BLaER1 treated with 17β-estradiol and CSF1 and Interleukin-3, amounts not matched to agents 10 nM and 100 nM (cell line): ENCODE measurements at regions not wholly inside any gene's neighbourhood (a gene's known extent, or its start where the extent isn't known, plus 50 kb on each side); places are given as distances from the start of the nearest gene placed in this dataset.

Source experiments
- H3K27ac ChIP-seq, 11 experiments: shearing (Covaris generic); formaldehyde crosslinking; 2 replicates each; pipeline ENCODE4 v1.8.1; 2022
- H3K27me3 ChIP-seq, 11 experiments: shearing (Covaris generic); formaldehyde crosslinking; 2 replicates each; pipeline ENCODE4 v1.8.1; 2022
- H3K36me3 ChIP-seq, 11 experiments: shearing (Covaris generic); formaldehyde crosslinking; 2 replicates each; pipeline ENCODE4 v1.8.1; 2022
- H3K4me1 ChIP-seq, 10 experiments: shearing (Covaris generic); formaldehyde crosslinking; 2 replicates each; pipeline ENCODE4 v1.8.1; 2022
- H3K4me2 ChIP-seq, 11 experiments: shearing (Covaris generic); formaldehyde crosslinking; 2 replicates each; pipeline ENCODE4 v1.8.1; 2022
- H3K4me3 ChIP-seq, 10 experiments: shearing (Covaris generic); formaldehyde crosslinking; 2 replicates each; pipeline ENCODE4 v1.8.1; 2022
- H3K9ac ChIP-seq, 11 experiments: shearing (Covaris generic); formaldehyde crosslinking; 2 replicates each; pipeline ENCODE4 v1.8.1; 2022
- H3K9me3 ChIP-seq, 11 experiments: shearing (Covaris generic); formaldehyde crosslinking; replicated peaks in 1 of 11; 2 replicates each; pipeline ENCODE4 v1.8.1; 2022
- H4K20me1 ChIP-seq, 11 experiments: shearing (Covaris generic); formaldehyde crosslinking; 2 replicates each; pipeline ENCODE4 v1.8.1; 2022
- Cebpa-rat ChIP-seq, 11 experiments: shearing (Covaris generic); IDR thresholded peaks; 2 replicates each; pipeline ENCODE4 v1.8.1; 2022

DNA sequence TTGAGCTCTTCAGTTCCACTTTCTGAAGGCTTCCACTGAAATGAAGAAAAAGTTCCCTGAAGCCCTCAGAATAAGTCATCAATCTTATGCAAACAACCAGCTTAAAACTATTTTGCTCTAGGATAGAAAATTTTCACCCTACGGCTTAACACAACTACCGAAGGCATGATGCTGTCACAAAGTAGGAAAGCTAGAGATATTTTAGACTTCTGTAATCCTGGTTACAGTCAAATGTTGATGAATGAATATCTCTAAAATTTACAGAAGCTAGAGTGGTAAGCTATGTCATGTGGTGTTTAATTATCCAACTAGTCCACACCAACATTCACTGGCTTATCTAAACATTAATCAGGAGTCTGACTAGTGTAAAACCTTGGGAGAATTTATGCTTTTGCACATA lies 197.9 kb downstream of the SUCLA2 start:
- Histone ChIP-seq H3K4me2 (no peak overlapping the region), H3K9ac (no peak overlapping the region), H3K9me3 (peaks cover 0 to 10% (median 6%) of the 10 kb centered on the region in 11 experiments; a peak in 9 of 22 replicates), H3K4me3 (no peak overlapping the region), H3K27me3 (no peaks in the 10 kb centered on the region), H3K4me1 (no peaks in the 10 kb centered on the region), H4K20me1 (no peaks in the 10 kb centered on the region), H3K36me3 (no peaks in the 10 kb centered on the region), H3K27ac (no peak overlapping the region)
- TF ChIP-seq Cebpa-rat (IDR thresholded peaks at IDR 0.05), result no peak

DNA sequence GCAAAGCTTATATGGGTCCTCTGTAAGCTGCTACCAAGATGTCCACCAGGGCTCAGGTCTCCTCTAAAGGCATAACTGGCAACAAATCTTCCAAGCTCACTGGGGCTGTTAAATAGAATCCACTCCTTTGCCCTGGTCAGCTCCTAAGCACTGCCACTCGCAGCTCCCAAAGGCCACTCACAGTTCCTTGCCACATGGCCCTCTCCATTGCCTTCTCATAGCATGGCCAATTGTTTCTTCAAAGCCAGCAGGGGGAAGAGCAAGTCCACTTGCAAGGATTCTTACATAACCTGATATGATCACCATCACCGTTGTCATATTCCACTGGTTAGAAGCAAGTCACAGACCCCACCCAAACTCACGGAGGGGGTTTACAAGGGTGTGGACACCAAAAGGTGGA lies 199.5 kb downstream of the SUCLA2 start:
- no peak overlapping the region for H3K9ac ChIP-seq
- no peaks in the 10 kb centered on the region for H3K4me1 ChIP-seq
- peaks cover 0 to 10% (median 6%) of the 10 kb centered on the region in 11 experiments; a peak in 9 of 22 replicates for H3K9me3 ChIP-seq
- H3K4me3 ChIP-seq, result no peak overlapping the region
- H3K27ac ChIP-seq, result no peak overlapping the region
- no peak for TF ChIP-seq Cebpa-rat (IDR thresholded peaks at IDR 0.05)
- H3K27me3 ChIP-seq, result no peaks in the 10 kb centered on the region
- H3K36me3 ChIP-seq, result no peaks in the 10 kb centered on the region
- no peak overlapping the region for H3K4me2 ChIP-seq
- no peaks in the 10 kb centered on the region for H4K20me1 ChIP-seq

DNA sequence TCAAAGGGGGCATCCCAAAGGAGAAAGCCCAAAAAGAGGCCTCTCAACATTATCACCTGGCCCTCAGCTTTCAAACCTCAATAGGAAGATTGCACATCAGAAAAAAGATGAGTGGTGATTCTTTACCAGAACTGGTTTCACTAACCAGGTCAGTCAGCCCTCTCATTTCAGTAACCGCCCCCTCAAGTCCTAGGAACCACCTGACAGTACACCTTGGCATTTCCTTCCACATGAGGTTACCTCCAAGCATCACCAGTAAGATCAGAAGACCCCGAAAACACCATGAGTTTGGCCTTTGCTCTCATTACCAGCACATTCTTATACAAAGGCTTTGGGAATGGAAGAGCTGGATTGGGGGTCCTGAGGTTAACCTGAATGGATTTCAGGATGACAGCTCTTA lies 200.5 kb downstream of the SUCLA2 start:
- Histone ChIP-seq H3K4me2 (no peak overlapping the region), H4K20me1 (no peaks in the 10 kb centered on the region), H3K9me3 (peaks cover 0 to 10% (median 6%) of the 10 kb centered on the region in 11 experiments; a peak in 9 of 22 replicates), H3K9ac (no peak overlapping the region), H3K36me3 (no peaks in the 10 kb centered on the region), H3K4me1 (no peaks in the 10 kb centered on the region), H3K4me3 (no peak overlapping the region), H3K27me3 (no peaks in the 10 kb centered on the region), H3K27ac (no peak overlapping the region)
- TF ChIP-seq Cebpa-rat (IDR thresholded peaks at IDR 0.05), result no peak

DNA sequence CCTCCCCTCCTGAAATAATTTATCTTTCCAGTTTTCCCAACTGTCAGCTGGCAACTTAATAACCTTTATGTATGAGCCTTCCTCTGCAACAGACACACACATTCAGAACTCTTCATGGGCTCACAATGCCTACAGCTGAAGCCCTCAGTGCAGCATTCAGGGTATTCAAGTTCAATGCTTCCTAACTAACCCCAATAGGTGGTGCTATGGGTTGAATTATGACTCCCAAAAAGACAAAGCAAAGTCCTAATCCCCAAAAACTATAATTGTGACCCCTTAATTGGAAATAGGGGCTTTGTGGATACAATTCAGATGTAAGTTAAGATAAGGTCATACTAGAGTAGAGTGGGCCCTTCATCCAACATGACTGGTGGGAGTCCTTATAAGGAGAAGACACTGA lies 202.2 kb downstream of the SUCLA2 start:
- H3K27me3 ChIP-seq, result no peaks in the 10 kb centered on the region
- H3K27ac ChIP-seq, result no peak overlapping the region
- TF ChIP-seq Cebpa-rat (IDR thresholded peaks at IDR 0.05), result no peak
- no peak overlapping the region for H3K9ac ChIP-seq
- H3K4me2 ChIP-seq, result no peak overlapping the region
- H3K9me3 ChIP-seq, result peaks cover 0 to 10% (median 6%) of the 10 kb centered on the region in 11 experiments; a peak in 9 of 22 replicates
- no peaks in the 10 kb centered on the region for H4K20me1 ChIP-seq
- H3K4me1 ChIP-seq, result no peaks in the 10 kb centered on the region
- H3K36me3 ChIP-seq, result no peaks in the 10 kb centered on the region
- H3K4me3 ChIP-seq, result no peak overlapping the region

DNA sequence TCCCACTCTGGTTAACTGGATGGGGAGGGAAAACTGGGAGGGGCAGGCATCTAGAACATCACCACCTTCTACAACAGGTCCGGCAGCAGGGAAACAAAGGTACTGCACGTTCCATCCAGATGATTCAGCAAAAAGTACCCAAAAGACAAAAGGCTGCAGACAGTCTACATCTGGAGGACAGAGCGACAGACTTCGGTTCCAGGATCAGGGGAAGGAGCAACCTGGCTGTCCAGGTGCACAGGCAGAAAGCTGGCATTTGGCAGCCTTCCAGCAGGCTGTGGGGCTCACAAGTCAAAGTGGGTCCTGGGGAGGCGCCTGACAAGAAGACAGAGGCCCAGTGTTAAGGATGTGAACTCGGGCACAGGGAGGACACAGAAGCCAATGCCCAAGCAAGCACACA lies 202.9 kb downstream of the SUCLA2 start:
- H3K9me3 ChIP-seq, result peaks cover 0 to 10% (median 6%) of the 10 kb centered on the region in 11 experiments; a peak in 9 of 22 replicates
- H3K9ac ChIP-seq, result no peak overlapping the region

DNA sequence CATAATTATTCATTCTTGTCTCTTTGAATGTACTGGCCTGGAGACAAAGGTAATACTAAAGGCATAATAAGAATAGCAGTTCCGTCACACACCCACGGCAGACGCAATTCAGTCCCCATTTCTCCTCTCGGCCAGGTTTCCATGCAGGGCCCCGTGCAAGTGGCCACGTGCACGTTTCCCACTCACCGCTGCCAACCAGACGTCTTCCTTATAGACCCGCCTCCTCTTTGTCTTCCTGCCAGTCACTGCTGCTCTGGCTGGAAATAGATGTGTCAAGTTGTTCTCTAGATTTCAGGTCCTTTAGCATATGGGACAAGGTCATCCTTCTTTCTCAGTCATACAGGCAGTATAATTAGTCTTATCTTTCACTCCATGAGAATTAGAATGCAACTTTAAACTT lies 204.3 kb downstream of the SUCLA2 start:
- no peaks in the 10 kb centered on the region for H3K4me1 ChIP-seq
- H3K36me3 ChIP-seq, result no peaks in the 10 kb centered on the region
- H3K27ac ChIP-seq, result no peak overlapping the region
- no peak overlapping the region for H3K9ac ChIP-seq
- H3K27me3 ChIP-seq, result no peaks in the 10 kb centered on the region
- H4K20me1 ChIP-seq, result no peaks in the 10 kb centered on the region
- no peak overlapping the region for H3K4me2 ChIP-seq
- no peak overlapping the region for H3K4me3 ChIP-seq
- TF ChIP-seq Cebpa-rat (IDR thresholded peaks at IDR 0.05), result no peak
- H3K9me3 ChIP-seq, result peaks cover 6 to 15% (median 12%) of the 10 kb centered on the region in 11 experiments

More for the DNA sequence above, 202.9 kb downstream of the SUCLA2 start:
- Histone ChIP-seq H3K36me3 (no peaks in the 10 kb centered on the region), H3K4me2 (no peak overlapping the region), H3K27me3 (no peaks in the 10 kb centered on the region), H3K4me1 (no peaks in the 10 kb centered on the region), H4K20me1 (no peaks in the 10 kb centered on the region), H3K27ac (no peak overlapping the region), H3K4me3 (no peak overlapping the region)
- TF ChIP-seq Cebpa-rat (IDR thresholded peaks at IDR 0.05), result no peak

DNA sequence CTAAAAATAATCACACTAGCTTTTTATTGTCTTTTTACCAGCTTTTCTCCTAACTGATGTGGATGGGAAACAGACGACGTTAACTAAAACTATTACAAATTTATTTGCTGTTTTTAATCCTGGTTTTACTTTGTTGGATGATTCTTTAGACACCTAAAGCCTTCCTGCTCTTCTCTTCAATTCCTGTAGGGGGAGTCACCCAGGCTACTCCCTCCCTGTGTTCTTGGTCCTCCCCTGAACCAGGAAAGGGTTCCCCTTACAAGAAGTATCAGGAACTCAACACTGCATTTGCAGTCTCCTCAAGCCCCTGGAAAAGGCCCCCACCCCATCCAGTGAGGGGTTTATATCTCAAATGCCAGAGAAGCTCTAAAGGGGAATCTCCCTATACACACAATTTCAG lies 206.1 kb downstream of the SUCLA2 start:
- no peak overlapping the region for H3K4me3 ChIP-seq
- no peak for TF ChIP-seq Cebpa-rat (IDR thresholded peaks at IDR 0.05)
- peaks cover 23 to 30% (median 25%) of the 10 kb centered on the region in 11 experiments for H3K9me3 ChIP-seq
- H3K27ac ChIP-seq, result no peak overlapping the region
- peaks cover 0 to 7% (median 0%) of the 10 kb centered on the region in 11 experiments; a peak in 4 of 22 replicates for H3K36me3 ChIP-seq
- H4K20me1 ChIP-seq, result no peaks in the 10 kb centered on the region
- no peaks in the 10 kb centered on the region for H3K27me3 ChIP-seq
- no peak overlapping the region for H3K9ac ChIP-seq
- no peak overlapping the region for H3K4me2 ChIP-seq
- no peaks in the 10 kb centered on the region for H3K4me1 ChIP-seq

DNA sequence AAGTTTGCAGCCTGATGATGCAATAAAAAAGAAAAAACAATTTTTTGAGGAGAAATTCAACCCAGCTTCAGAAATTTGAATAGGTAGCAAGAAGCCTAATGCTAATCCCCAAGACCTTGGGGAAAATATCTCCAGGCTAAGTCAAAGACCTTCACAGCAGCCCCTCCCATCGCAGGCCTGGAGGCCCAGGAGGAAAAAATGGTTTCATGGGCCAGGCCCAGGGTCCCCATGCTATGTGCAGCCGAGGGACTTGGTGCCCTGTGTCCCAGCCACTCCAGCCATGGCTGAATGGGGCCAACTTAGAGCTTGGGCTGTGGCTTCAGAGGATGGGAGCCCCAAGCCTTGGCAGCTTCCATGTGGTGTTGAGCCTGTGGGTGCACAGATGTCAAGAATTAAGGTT lies 210.3 kb downstream of the SUCLA2 start:
- Histone ChIP-seq H3K36me3 (peaks cover 0 to 7% (median 0%) of the 10 kb centered on the region in 11 experiments; a peak in 4 of 22 replicates), H3K9me3 (peaks cover 28 to 43% (median 37%) of the 10 kb centered on the region in 11 experiments), H3K4me1 (no peaks in the 10 kb centered on the region), H3K4me3 (peak overlapping the region in 3 of 10 experiments; percentile 6 to 11 (median 7); a peak in 1 of 20 replicates), H3K4me2 (no peak overlapping the region), H4K20me1 (no peaks in the 10 kb centered on the region), H3K9ac (no peak overlapping the region), H3K27me3 (no peaks in the 10 kb centered on the region), H3K27ac (no peak overlapping the region)
- TF ChIP-seq Cebpa-rat (IDR thresholded peaks at IDR 0.05), result no peak

DNA sequence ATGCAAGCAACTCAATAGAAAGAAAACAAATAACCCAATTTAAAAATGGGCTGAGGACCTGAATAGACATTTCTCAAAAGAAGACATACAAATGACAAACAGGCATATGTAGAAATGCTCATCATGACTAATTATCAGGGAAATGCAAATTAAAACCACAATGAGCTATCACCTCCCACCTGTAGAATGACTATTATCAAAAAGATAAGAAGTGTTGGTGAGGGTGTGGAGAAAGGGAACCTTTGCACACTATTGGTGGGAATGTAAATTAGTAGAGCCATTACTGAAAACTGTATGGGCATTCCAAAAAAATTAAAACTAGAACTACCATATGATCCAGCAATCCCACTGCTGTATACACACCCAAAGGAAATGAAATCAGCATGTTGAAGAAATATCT lies 212.2 kb downstream of the SUCLA2 start:
- Histone ChIP-seq H3K27ac (no peak overlapping the region), H3K4me1 (no peaks in the 10 kb centered on the region), H3K4me3 (no peak overlapping the region), H3K9me3 (peaks cover 28 to 43% (median 37%) of the 10 kb centered on the region in 11 experiments), H3K36me3 (peaks cover 0 to 7% (median 0%) of the 10 kb centered on the region in 11 experiments; a peak in 4 of 22 replicates), H3K9ac (no peak overlapping the region), H3K4me2 (no peak overlapping the region), H3K27me3 (no peaks in the 10 kb centered on the region), H4K20me1 (no peaks in the 10 kb centered on the region)
- no peak for TF ChIP-seq Cebpa-rat (IDR thresholded peaks at IDR 0.05)

DNA sequence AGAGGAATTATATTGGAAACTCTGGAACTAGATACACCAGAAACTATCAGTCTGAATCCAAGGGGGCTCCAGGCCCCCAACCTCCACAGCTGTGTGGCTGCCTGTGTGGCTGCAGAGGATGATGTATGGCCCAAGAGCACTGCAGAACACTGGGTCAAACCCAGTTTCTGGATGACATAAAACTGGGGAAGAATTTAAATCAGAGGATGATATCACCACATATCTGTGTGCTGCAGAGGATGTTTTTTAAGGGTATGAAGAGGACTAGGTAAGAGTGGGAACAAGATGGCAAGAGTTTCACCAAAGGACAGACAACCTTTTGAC lies 226.4 kb downstream of the SUCLA2 start:
- Histone ChIP-seq H3K9me3 (peaks cover 0 to 22% (median 19%) of the 10 kb centered on the region in 11 experiments; a peak in 15 of 22 replicates), H3K9ac (no peak overlapping the region), H3K4me3 (no peak overlapping the region), H3K27ac (no peak overlapping the region; a peak in 1 of 22 replicates), H3K27me3 (no peaks in the 10 kb centered on the region), H4K20me1 (no peaks in the 10 kb centered on the region), H3K4me2 (no peak overlapping the region), H3K36me3 (no peaks in the 10 kb centered on the region), H3K4me1 (peaks cover 0 to 10% (median 0%) of the 10 kb centered on the region in 10 experiments; a peak in 4 of 20 replicates)
- no peak for TF ChIP-seq Cebpa-rat (IDR thresholded peaks at IDR 0.05)
